H1 (cell line): ENCODE measurements at regions not wholly inside any gene's neighbourhood (a gene's known extent, or its start where the extent isn't known, plus 50 kb on each side); places are given as distances from the start of the nearest gene placed in this dataset.

Experiments
- ATF3 ChIP-seq: IDR thresholded peaks from 2 replicates; pipeline ENCODE4 v1.6.1; 2011; ENCODE audit warnings: low read depth, mild to moderate bottlenecking, low read length; ENCODE audit not compliant: insufficient read depth

- TF ChIP-seq ATF3: no peak
These were observed 102.2 kb upstream of the TUT7 start (continued) for GRCh38 chr9:86456416-86456815.
